Dedifferentiated amniotic fluid mesenchymal stem cell (primary cell): ENCODE measurements at regions not wholly inside any gene's neighbourhood (a gene's known extent, or its start where the extent isn't known, plus 50 kb on each side); places are given as distances from the start of the nearest gene placed in this dataset.

Source experiments
- DNase-seq: peaks from one replicate; pipeline ENCODE4 v3.0.0-alpha.2; 2016; ENCODE audit errors: extremely low spot score

DNA sequence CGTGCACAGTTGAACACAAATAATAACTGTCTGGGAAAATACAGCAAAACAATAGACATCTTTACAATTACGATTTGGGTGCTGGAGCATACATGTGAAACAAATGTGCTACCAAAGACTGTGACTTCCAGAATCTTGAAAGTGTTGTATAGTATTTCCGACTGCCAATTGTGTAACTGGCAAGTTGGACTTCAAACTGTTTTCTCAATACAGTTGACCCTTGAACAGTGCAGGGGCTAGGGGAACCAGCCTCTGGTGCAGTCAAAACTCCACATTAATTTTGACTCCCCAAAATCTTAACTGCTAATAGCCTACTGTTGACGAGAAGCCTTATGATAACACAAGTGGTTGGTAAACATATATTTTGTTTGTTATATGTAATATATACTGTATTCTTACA, 904.2 kb downstream of the EPHA3 start:
- DNase-seq, result no peak

GRCh38 chr3:90011996-90012395, 904.6 kb downstream of the EPHA3 start:
- no peak for DNase-seq

GRCh38 chr3:90015688-90016356, 908.4 kb downstream of the EPHA3 start:
- DNase-seq, result peak; percentile 96

DNA sequence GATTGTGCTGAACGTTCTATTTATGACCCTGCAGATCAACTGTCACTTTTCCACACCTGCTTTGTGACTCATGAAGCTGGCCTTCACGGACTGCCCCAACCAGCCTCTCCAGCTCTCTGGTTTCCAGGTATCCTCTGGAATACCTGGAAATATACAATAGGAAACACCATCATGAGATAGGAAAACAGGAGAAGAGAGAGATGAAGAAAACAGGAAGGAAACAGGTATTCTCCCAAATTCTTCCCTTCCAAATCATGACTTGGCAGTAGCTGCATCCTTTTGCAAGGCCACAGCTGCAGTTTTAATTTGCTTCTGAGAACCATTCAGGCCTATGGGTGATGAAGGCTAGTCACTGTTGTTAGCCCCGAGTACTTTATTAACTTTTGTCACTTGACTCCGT, 909.1 kb downstream of the EPHA3 start:
- DNase-seq, result no peak

- DNase-seq, result no peak
Measured at GRCh38 chr3:90018779-90019178, 911.4 kb downstream of the EPHA3 start.

DNA sequence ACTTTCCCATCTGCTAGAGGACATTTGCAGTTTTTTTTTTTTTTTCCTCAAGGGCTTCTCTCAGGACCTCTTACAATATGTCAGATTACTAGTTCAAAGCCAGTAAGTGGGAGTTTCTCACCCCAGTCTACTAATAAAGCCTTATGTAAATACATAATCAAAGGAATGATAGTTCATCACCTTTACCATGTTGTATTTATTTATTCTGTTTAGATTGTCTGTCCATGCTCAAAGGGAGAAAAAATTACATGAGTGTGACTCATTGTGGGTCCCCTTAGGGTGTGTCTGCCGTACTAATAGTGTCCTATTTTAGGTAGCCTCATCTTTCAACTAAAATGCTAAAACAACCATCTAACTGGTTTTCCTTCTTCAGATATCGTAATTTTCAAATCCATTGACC, 917.6 kb downstream of the EPHA3 start:
- no peak for DNase-seq

DNA sequence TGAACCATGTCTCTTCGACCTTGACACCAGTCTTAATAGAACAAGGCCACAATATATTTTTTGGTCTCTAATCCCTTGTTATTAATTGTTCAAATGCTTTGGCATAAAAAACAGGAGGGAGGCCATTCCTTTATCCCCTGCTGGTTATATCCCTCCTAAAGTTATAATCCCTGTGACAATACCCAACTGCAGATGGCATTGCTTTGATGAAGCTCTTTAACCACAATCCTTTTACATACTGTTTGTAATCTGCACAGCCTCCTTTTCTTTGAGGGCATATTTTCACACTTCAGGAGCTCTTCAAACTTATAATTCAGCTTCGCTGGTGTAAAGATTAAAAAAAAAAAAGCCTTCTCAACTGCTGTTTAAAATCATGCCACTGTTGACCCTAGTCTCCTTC, 919.0 kb downstream of the EPHA3 start:
- no peak for DNase-seq

DNA sequence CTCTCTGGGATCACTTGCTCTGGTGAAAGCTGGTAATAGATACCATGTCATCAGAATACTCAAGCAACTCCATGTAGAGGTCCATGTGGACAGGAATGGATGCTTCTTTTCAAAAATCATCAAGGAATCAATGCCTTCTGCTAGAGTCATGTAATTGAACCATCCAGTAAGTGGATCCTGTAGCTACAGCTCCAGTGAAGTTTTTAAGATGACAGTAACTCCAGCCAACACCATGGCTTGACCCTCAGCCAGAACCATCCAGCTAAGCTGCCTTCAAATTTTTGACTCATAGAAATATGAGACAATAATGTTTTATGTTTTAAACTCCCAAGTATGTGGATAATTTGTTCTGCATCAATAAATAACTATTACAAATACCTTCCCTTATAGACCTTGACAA, 923.7 kb downstream of the EPHA3 start:
- peak; percentile 36 for DNase-seq

DNA sequence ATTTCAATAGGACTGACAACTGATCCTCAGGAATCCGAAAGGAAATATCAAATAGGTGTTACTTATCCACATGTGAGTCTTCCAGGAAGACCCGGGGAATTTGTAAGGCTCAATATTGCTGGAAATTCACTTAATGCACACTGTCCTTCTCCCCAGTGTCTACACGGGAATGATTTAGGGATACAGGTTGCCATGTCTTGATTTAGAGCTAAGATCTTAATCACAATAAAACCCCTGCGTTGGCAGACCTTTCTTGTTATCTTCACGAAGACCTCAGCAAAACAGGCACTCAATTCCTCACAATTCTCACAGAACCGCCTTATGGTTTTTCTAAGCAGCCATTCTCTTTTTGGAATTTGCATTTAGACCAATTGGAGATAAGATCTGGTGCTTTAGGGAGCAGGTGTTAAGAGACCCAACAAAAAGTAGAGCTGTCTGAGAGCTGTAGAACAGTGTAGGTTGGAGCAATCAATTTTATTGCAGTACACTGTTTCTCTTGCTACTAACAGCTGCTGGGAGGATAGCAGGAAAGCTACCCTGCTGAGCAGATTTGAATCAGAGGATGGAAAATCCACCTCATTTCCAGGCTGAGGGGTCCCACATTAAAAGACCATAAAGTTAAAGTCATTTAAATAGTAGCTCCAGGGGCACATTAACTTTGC, 925.7 kb downstream of the EPHA3 start:
- DNase-seq, result no peak

DNA sequence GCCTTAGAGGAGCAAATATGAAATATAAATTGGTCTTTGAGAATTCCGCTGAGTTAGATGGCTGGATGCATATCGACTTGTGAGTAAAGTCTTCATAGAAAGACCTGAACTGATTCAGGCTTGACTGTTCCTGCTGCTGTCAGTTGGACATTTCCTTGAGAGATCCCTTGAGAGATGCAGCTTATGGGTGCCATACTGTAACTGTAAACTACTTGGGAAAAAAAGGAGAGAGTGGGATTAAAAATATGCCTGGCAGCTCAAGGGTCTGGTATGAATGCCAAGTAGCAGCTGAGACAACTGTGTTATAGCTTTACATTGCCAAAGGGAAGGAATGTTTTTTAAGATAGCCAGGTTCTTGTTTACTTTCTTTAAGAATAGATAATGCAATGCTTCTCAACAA, 926.6 kb downstream of the EPHA3 start:
- DNase-seq, result no peak

DNA sequence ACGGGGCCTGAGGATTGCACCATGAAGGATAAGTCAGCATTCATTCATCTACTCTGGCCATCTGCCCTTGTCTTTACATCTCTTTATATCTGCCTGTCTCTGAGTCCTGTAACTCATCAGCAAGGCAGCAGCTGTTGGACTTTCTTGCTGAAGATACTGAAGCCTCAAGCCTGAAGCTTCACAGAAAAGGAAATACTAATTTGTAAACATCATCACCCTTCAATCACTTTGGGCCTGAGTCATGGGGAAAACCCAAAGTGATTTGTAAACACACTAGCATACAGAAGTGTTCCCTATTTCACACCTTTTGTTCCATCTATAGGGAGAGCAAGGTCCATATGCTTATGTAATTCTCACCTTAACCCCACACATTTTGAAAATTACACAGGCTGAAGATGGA, 928.2 kb downstream of the EPHA3 start:
- DNase-seq, result no peak

- no peak for DNase-seq
Measured at GRCh38 chr3:90036939-90037469, 929.6 kb downstream of the EPHA3 start.

DNA sequence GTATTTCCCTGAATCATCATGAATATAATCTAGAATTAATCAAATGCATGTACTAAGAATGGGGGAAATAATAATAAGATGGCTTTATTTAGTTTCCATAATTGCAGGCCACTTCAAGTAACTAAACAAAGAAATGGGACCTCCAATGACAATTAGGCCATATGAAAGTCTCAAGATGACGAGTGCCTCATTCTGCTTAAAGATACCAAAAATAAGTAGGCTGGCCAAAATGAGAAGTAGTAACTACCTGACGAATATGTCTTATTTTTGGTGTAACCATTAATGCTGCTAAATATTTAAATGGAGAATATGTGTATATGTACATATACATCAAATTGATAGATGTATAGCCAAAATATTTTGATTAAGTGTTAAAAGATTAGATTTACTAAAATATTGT, 932.6 kb downstream of the EPHA3 start:
- no peak for DNase-seq

GRCh38 chr3:90040554-90040953, 933.1 kb downstream of the EPHA3 start:
- no peak for DNase-seq

- no peak for DNase-seq
Measured at GRCh38 chr3:90041995-90042394, 934.6 kb downstream of the EPHA3 start.

DNA sequence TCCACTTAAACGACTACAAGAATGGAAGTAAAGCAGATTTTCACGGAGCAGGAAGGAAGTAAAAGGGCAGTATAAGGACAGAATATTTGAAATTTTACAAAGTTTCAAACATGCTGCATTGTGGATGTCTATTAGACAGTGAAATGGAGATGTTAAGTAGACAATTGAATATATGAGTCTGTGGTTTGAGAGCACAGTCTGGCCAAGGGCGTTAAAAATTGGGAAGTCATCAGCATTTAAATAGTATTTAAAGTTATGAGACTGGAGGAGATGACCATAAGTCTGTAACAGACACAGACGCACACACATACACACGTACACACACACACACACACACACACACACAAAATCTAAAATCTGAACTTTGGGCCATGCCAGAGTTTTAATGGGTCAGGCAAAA, 935.9 kb downstream of the EPHA3 start:
- DNase-seq, result no peak

DNA sequence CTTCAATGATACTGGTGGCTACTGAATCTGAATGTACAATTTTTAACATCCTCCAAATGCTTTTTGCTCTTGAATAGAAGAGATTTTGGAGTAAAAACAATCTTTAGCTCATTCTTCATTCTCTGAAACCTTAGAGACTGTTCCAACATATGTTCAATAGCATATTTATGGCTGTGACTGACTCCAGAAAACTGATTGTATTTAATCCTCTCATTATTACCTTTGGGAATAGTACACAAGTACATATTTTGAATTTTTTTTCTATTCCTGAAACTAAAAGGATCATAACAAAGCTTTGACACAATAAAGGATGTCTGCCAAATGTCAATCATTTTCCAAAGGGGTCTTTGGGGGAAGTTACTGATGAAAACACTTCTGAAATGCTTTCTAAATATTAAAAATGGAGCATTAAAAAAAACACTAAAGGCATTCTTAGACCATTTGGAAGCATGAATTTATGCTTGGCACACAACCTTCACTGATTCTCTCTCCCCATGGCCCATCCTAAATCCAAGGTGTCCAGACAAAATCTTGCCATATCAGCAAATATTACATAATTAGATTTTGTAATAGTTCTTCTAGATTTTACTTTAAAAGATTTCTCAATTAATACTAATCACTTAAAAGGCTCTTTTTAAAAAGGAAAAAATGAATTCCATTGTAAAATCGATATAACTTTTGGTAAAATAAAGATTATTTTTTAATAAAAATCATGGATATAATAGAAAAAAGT, 936.8 kb downstream of the EPHA3 start:
- DNase-seq, result no peak

DNA sequence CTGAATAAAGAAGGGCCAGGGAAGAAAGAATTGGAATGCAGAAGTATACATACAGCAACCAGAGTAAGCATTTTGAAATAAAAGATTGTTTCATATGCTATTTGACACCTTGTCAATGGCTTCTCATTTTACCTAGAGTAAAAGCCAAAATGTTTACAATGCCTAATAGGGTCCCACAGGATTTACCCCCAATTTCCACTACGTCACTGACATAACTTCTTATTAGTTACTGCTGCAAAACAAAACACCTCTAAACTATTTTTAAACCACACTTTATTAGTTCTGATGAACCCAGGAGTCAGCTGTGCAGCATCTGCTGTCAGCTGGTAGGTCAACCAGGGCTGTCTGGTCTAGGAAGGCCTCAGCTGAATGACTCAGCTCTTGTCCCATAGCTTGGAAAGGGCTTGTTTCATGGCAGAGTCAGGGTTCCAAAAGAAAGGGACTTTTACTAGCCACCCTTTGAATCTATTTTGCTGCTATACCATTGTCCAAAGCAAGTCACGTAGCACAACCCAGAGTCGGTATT, 945.1 kb downstream of the EPHA3 start:
- no peak for DNase-seq

DNA sequence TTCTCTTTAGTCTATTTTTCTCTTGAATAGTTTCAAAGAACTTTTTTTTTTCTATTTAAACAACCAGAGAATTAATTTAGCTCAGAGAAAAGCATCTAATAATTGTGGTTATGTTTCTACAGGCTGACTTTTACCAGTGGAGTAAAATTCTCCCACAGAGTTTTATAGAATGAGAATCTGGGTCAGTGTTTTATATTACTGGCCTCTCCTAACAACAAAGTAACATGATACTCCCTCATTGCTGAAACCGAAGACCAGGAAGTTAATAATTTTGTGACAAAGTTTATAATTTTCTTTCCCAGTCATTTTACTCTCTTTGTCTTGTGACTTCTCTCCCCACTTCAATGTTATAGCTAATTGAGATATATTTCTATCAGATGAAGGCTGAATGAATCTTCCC, 946.9 kb downstream of the EPHA3 start:
- DNase-seq, result no peak

- DNase-seq, result peak; percentile 28
Measured at GRCh38 chr3:90055666-90056065, 948.2 kb downstream of the EPHA3 start.

DNA sequence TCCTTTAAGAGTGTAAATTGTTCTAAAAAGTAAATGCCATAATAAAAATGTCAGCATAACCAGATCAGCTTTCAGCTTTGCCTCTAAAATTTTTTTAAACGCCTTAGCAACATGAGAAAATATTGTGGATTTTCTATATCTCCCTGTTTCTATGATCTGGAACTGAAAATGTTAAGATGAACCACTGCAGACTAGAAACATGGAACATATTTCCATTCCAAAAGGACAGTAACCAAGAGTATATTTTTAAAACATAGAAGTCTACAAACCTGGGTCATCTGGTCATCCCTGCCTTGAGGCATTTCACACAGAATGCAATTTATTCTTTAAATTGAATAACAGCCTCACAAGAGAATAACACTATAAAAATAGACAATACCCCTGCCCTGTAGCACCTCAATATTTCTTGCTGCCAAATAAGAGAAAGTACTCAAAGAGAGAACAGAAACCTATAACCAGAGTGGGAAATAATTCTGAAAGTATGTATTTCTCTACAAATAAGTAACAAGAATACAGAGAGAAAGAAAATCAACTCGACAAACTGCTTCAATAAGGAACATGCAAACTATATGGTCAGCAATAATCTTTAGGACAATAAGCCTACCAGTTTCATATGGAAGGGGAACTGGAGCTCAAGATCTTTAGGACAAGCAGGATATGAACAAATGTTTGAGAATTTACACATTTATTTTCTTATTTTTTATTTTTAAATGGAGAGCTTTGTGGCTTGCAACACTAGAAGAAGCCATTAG, 949.0 kb downstream of the EPHA3 start:
- no peak for DNase-seq

DNA sequence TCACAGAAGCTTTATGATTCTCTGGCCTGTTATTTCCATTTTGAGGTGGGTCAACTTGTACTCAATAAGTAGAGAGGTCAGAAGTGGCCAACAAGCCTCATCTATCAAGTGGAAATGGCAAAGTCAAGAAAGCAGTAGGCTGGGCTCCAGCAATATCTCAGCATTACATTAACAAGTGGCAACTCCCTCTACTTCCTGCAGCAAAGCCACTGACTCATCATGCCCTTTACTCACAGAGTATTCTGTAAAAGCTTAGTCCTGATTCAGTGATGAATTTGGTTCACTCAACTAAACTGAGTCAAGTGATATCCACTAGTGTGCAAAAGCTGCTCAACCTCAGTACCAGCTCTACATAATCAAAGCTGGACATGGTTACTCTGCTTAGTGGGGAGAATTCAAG, 954.6 kb downstream of the EPHA3 start:
- DNase-seq, result peak; percentile 78
